ENCODE measurements at regions not wholly inside any gene's neighbourhood (a gene's known extent, or its start where the extent isn't known, plus 50 kb on each side); places are given as distances from the start of the nearest gene placed in this dataset.
"Not testable (repeated sequence)": the region's sequence is repeated elsewhere in the genome, so short reads cannot be mapped to it uniquely, and the experiment has no call there.

DNA sequence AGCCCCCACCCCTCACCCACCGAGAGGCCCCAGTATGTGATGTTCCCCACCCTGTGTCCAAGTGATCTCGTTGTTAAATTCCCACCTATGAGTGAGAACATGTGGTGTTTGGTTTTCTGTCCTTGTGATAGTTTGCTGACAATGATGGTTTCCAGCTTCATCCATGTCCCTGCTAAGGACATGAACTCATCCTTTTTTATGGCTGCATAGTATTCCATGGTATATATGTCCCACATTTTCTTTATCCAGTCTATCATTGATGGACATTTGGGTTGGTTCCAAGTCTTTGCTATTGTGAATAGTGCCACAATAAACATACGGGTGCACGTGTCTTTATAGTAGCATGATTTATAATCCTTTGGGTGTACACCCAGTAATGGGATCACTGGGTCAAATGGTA, 79.2 kb downstream of the PXDC1 start:
- not testable (repeated sequence) for H3K27ac ChIP-seq; H3K4me1 ChIP-seq; DNase-seq (ENCODE audit: low spot score); H3K27me3 ChIP-seq; H3K4me3 ChIP-seq; H3K36me3 ChIP-seq
- peaks cover 0 to 22% of the 10 kb centered on the region in 2 donors for H3K9me3 ChIP-seq

DNA sequence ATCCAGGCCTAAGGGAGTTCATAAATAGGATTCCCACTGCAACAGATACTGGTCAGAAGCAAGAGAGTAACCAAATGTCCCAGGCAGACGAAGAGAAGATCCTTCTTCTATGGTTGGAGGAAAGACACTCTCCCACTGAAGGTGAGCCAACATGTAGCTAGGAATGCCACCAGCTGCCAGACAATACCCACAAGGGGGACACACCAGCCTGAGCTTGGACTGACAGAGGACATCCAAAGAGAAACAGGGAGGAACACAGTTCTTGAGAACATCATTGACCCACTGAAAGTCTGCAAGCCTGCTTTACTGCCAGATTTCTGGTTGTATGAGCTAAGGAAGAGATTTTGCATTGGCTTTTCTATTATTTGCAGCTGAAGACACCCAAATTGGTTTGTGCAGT, 80.1 kb downstream of the PXDC1 start:
- no peaks in the 10 kb centered on the region for H3K36me3 ChIP-seq
- H3K27ac ChIP-seq, result no peak overlapping the region
- no peaks in the 10 kb centered on the region for H3K27me3 ChIP-seq
- no peak overlapping the region for H3K4me3 ChIP-seq
- TF ChIP-seq, protein P1, sequence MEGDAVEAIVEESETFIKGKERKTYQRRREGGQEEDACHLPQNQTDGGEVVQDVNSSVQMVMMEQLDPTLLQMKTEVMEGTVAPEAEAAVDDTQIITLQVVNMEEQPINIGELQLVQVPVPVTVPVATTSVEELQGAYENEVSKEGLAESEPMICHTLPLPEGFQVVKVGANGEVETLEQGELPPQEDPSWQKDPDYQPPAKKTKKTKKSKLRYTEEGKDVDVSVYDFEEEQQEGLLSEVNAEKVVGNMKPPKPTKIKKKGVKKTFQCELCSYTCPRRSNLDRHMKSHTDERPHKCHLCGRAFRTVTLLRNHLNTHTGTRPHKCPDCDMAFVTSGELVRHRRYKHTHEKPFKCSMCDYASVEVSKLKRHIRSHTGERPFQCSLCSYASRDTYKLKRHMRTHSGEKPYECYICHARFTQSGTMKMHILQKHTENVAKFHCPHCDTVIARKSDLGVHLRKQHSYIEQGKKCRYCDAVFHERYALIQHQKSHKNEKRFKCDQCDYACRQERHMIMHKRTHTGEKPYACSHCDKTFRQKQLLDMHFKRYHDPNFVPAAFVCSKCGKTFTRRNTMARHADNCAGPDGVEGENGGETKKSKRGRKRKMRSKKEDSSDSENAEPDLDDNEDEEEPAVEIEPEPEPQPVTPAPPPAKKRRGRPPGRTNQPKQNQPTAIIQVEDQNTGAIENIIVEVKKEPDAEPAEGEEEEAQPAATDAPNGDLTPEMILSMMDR (IDR thresholded peaks at IDR 0.05), result no peak
- H3K4me1 ChIP-seq, result no peaks in the 10 kb centered on the region
- H3K9me3 ChIP-seq, result peaks cover 0 to 30% of the 10 kb centered on the region in 2 donors
- DNase-seq (ENCODE audit: low spot score), result no peak

DNA sequence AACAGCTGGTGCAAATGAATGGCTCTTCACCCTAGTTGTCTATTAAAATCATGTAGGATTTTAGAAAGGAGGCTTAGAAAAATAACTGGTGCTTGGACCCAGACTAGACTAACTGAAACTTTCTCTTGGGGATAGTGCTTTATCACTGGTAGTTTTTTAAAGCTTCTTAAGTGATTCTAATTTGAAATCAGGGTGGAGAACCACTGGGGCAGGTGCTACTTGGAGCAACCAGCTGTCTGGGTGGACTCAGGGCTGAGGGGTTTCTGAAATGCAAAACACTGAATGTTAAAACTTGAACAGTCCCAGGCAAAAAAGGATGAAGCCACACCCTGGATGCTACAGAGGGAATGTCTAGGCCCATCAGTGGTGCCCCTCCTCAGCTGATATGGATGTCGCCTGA, 81.2 kb downstream of the PXDC1 start:
- no peaks in the 10 kb centered on the region for H3K36me3 ChIP-seq
- H3K27me3 ChIP-seq, result no peaks in the 10 kb centered on the region
- no peak overlapping the region for H3K4me3 ChIP-seq
- no peaks in the 10 kb centered on the region for H3K4me1 ChIP-seq
- DNase-seq (ENCODE audit: low spot score), result no peak
- H3K27ac ChIP-seq, result no peak overlapping the region
- peaks cover 0 to 30% of the 10 kb centered on the region in 2 donors for H3K9me3 ChIP-seq
- TF ChIP-seq, protein P1 (IDR thresholded peaks at IDR 0.05), result no peak

DNA sequence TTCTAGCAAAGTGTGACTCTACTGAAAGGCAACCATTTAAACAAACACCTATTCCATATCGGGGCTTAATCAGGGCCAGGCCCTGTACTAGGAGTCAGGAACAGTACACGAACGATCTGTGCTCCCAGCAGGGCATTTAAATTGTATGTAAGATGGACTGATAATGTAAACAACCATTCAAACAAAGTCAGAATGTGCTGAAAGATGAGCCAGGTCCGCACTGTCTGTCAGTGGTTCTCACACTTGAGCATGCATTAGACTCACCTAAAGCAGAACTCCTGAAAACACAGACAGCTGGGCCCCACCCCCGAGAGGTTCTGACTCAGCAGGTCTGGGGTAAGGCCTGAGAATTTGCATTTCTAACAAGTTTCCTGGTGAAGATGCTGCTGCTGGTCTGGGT, 81.6 kb downstream of the PXDC1 start:
- H3K9me3 ChIP-seq, result peaks cover 0 to 30% of the 10 kb centered on the region in 2 donors
- TF ChIP-seq, protein P1 (IDR thresholded peaks at IDR 0.05), result no peak
- H3K27ac ChIP-seq, result no peak overlapping the region
- H3K36me3 ChIP-seq, result no peaks in the 10 kb centered on the region
- DNase-seq (ENCODE audit: low spot score), result no peak
- no peaks in the 10 kb centered on the region for H3K4me1 ChIP-seq
- no peaks in the 10 kb centered on the region for H3K27me3 ChIP-seq
- no peak overlapping the region for H3K4me3 ChIP-seq

DNA sequence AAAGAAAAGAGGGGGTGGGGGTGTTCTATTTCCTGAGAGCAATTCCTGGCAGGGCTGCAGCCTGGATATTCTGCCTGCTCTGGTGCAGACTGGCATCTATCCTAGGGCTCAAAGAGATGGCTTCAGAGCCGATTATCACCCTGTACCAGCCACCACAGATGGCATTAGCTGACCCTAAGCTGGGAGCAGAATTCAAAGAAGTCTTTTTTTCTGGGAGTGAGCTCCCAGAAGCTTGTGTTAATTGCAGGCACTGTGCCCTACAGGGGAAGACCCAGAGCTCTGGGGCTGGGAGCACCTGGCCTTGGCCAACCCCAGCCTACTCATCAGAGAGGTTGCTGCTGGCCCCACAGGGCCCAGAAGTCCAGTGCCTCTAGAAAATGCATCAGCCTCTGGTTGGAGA, 85.9 kb downstream of the PXDC1 start:
- no peak for DNase-seq (ENCODE audit: low spot score)
- TF ChIP-seq, protein P1 (IDR thresholded peaks at IDR 0.05), result no peak
- Histone ChIP-seq H3K4me1 (no peaks in the 10 kb centered on the region), H3K4me3 (no peak overlapping the region), H3K36me3 (no peaks in the 10 kb centered on the region), H3K27ac (no peak overlapping the region), H3K9me3 (peaks cover 0 to 26% of the 10 kb centered on the region in 2 donors), H3K27me3 (no peaks in the 10 kb centered on the region)

DNA sequence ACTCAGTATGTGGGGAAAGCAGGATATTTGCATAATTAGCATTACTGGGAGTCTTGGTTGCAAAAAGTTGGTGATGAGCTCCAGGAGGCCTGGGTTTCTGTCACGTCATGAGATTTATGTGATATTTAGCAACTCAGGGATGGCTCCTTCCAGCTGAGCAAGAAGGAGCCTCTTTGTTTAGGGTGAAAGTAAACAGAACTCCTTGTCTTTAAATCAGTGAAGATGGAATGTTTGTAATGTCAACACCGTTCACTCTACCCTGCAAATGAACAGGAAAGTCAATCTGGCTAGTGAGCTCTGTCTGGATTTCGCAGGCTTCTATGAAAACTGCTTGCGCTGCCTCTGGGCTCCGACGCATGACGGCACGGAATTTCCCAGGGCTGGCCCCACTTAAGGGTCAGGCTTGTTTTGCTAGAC, 86.9 kb downstream of the PXDC1 start:
- no peak for DNase-seq (ENCODE audit: low spot score)
- Histone ChIP-seq H3K4me1 (no peaks in the 10 kb centered on the region), H3K27ac (no peak overlapping the region), H3K9me3 (peaks cover 0 to 26% of the 10 kb centered on the region in 2 donors), H3K27me3 (no peaks in the 10 kb centered on the region), H3K36me3 (no peaks in the 10 kb centered on the region), H3K4me3 (no peak overlapping the region)
- TF ChIP-seq, protein P1 (IDR thresholded peaks at IDR 0.05), result no peak

Measured in right atrium auricular region (tissue), 2 donors.